Gastroesophageal sphincter (tissue), 4 donors: ENCODE measurements at regions not wholly inside any gene's neighbourhood (a gene's known extent, or its start where the extent isn't known, plus 50 kb on each side); places are given as distances from the start of the nearest gene placed in this dataset.

ENCODE experiments used
- ATAC-seq: fragments of 150-250 bp; one replicate; pipeline ENCODE4 v1.9.1; 2016; ENCODE audit warnings: mild to moderate bottlenecking, moderate library complexity
- H3K27ac ChIP-seq, 4 donors: fragments of 200-600 bp; sonication (generic) in 3 of 4; 1 replicate in 3 of 4; 2 replicates in 1 of 4; pipeline ENCODE4 v1.5.1; 2016 to 2019
- H3K27me3 ChIP-seq: fragments of 200-600 bp; sonication (generic); one replicate; pipeline ENCODE4 v1.5.1; 2019
- H3K36me3 ChIP-seq, 2 donors: fragments of 200-600 bp; sonication (generic); one replicate each; pipeline ENCODE4 v1.5.1; 2019; ENCODE audit warnings: control low read depth in 1 of 2
- H3K4me1 ChIP-seq, 3 donors: fragments of 200-600 bp; sonication (generic); 1 replicate in 2 of 3; 2 replicates in 1 of 3; pipeline ENCODE4 v1.5.1; 2016 to 2019; ENCODE audit warnings: control low read depth in 2 of 3
- H3K4me3 ChIP-seq, 2 donors: fragments of 200-600 bp; sonication (generic); one replicate each; pipeline ENCODE4 v1.5.1; 2019; ENCODE audit warnings: mild to moderate bottlenecking in 1 of 2, moderate library complexity in 1 of 2
- H3K9me3 ChIP-seq, 3 donors: fragments of 200-600 bp; sonication (generic); one replicate each; pipeline ENCODE4 v1.5.1; 2017 to 2019; ENCODE audit warnings: control low read depth in 2 of 3
- CTCF ChIP-seq, 4 experiments: fragments of 200-600 bp in 2 of 4; fragments of 450-650 bp in 2 of 4; sonication (generic) in 1 of 4; IDR thresholded peaks; one replicate each; pipeline ENCODE4 v1.5.1; 2017 to 2019; ENCODE audit warnings: antibody characterized with exemption in 4 of 4, mild to moderate bottlenecking in 2 of 4, moderate library complexity in 2 of 4
- EP300 ChIP-seq: sonication (generic); formaldehyde crosslinking; IDR thresholded peaks from one replicate; pipeline ENCODE4 v1.6.1; 2017; ENCODE audit warnings: antibody characterized with exemption, mild to moderate bottlenecking
- POLR2A ChIP-seq, 2 donors: fragments of 450-650 bp; IDR thresholded peaks; one replicate each; pipeline ENCODE4 v1.6.1; 2017; ENCODE audit warnings: antibody characterized with exemption in 2 of 2, mild to moderate bottlenecking in 2 of 2, moderate library complexity in 1 of 2
- POLR2AphosphoS5 ChIP-seq: sonication (generic); formaldehyde crosslinking; IDR thresholded peaks from one replicate; pipeline ENCODE4 v1.6.1; 2017; ENCODE audit warnings: antibody characterized with exemption
- WGBS, 2 donors: methylation state at CpG; one replicate each; pipeline ENCODE4 v1.1.5; 2018; ENCODE audit warnings: low coverage in 1 of 2; 5-methylcytosine and 5-hydroxymethylcytosine counted together

- H3K27me3 ChIP-seq, result no peaks in the 10 kb centered on the region
- ATAC-seq, result no peak
- H3K4me3 ChIP-seq, result no peak overlapping the region
- no peak overlapping the region for H3K27ac ChIP-seq
- H3K36me3 ChIP-seq, result no peaks in the 10 kb centered on the region
- H3K4me1 ChIP-seq, result peaks cover 0 to 20% (median 3%) of the 10 kb centered on the region in 3 donors
- H3K9me3 ChIP-seq, result no peaks in the 10 kb centered on the region
- TF ChIP-seq POLR2A (IDR thresholded peaks at IDR 0.05) (no peak), POLR2AphosphoS5 (no peak), CTCF (IDR thresholded peaks at IDR 0.05) (no peak), EP300 (no peak)
Observed at GRCh38 chr2:66896131-66896530, 461.2 kb downstream of the MEIS1 start.

DNA sequence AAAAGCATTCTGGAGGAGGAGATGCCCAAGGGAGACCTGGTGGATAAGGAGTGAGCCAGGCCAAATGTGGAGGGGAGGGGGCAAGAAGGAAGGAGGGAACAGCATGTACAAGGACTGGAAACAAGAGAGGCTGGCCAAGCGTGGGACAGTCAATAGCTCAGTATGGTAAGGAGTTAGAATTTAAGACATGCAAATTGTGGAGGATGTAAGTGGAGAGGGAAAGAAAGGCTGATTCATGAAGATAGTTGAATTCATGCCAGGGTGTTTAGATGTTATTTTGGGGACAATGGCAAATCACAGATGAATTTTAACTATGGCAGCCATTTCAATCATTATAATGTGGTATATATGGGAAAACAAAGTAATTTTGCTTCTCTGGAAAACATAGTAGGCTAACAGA lies 462.3 kb downstream of the MEIS1 start:
- no peaks in the 10 kb centered on the region for H3K36me3 ChIP-seq
- H3K27ac ChIP-seq, result peak overlapping the region in 3 of 4 donors; percentile 7 to 39 (median 34)
- no peaks in the 10 kb centered on the region for H3K27me3 ChIP-seq
- no peak for ATAC-seq
- H3K4me1 ChIP-seq, result peaks cover 0 to 20% (median 3%) of the 10 kb centered on the region in 3 donors
- 46 to 78% methylated on average over 1 of the region's 1 CpG for WGBS, 2 donors
- no peaks in the 10 kb centered on the region for H3K9me3 ChIP-seq
- no peak for TF ChIP-seq POLR2AphosphoS5
- no peak for TF ChIP-seq POLR2A (IDR thresholded peaks at IDR 0.05)
- TF ChIP-seq CTCF (IDR thresholded peaks at IDR 0.05), result no peak
- TF ChIP-seq EP300, result no peak
- no peak overlapping the region for H3K4me3 ChIP-seq

GRCh38 chr2:66897691-66898150 lies 462.8 kb downstream of the MEIS1 start:
- Histone ChIP-seq H3K4me3 (no peak overlapping the region), H3K27me3 (no peaks in the 10 kb centered on the region), H3K9me3 (no peaks in the 10 kb centered on the region), H3K27ac (peak overlapping the region in 3 of 4 donors; percentile 7 to 39 (median 34)), H3K4me1 (peaks cover 0 to 20% (median 3%) of the 10 kb centered on the region in 3 donors), H3K36me3 (no peaks in the 10 kb centered on the region)
- 0 to 13% methylated on average over 2 of the region's 2 CpGs for WGBS, 2 donors
- no peak for ATAC-seq
- TF ChIP-seq EP300, result no peak

DNA sequence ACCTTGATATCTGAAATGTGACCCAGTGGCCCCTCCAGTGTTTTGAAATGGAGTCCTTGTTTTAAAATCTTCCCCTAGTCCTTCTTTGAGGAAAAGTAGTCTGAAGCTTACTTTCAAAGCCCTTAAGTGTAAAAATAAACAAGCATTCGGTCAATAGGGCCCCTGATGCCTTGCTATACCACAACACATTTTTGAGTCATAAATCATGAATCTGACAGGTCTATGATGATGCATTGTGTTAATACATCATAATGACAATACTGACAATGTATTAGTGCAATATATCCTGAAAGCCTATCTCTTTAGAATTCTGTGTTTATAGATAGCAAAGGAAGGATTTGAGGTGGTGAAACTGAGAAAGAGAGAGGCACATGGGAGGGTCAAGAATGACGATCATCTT lies 464.2 kb downstream of the MEIS1 start:
- Histone ChIP-seq H3K27ac (no peak overlapping the region), H3K4me3 (no peak overlapping the region), H3K36me3 (no peaks in the 10 kb centered on the region), H3K4me1 (peaks cover 0 to 20% (median 3%) of the 10 kb centered on the region in 3 donors), H3K9me3 (no peaks in the 10 kb centered on the region), H3K27me3 (no peaks in the 10 kb centered on the region)
- 83 to 86% methylated on average over 2 of the region's 2 CpGs for WGBS, 2 donors
- ATAC-seq, result no peak
- TF ChIP-seq CTCF (IDR thresholded peaks at IDR 0.05), result no peak
- no peak for TF ChIP-seq EP300
- no peak for TF ChIP-seq POLR2AphosphoS5
- TF ChIP-seq POLR2A (IDR thresholded peaks at IDR 0.05), result no peak

- TF ChIP-seq EP300 (no peak), POLR2AphosphoS5 (no peak), POLR2A (IDR thresholded peaks at IDR 0.05) (no peak), CTCF (IDR thresholded peaks at IDR 0.05) (no peak)
- H3K27ac ChIP-seq, result no peak overlapping the region
- H3K4me1 ChIP-seq, result peaks cover 0 to 20% (median 3%) of the 10 kb centered on the region in 3 donors
- no peak for ATAC-seq
- no peaks in the 10 kb centered on the region for H3K27me3 ChIP-seq
- no peak overlapping the region for H3K4me3 ChIP-seq
- no peaks in the 10 kb centered on the region for H3K9me3 ChIP-seq
- no peaks in the 10 kb centered on the region for H3K36me3 ChIP-seq
Observed at GRCh38 chr2:66899648-66900047, 464.7 kb downstream of the MEIS1 start.

DNA sequence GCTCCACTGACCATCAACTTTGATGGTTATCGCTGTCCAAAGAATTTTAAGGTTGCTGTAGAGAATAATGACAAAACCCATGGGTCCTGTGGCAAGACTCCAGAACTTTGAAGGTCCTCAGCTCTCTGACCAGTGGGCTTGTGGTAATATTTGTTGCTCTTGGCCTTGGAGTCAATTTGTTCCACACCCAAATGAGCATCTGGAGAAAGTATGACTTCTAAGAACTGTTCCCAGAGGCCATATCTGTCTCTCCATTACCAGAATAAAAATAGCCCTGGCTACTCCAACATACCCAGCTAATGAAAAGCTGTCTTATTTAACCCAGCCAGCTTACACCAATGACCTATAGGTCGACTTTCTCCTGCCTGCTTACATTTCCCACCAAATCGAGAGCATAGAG lies 466.4 kb downstream of the MEIS1 start:
- ATAC-seq, result no peak
- 23 to 47% methylated on average over 2 to 3 of the region's 3 CpGs for WGBS, 2 donors
- TF ChIP-seq POLR2AphosphoS5 (no peak), POLR2A (IDR thresholded peaks at IDR 0.05) (no peak), CTCF (IDR thresholded peaks at IDR 0.05) (no peak), EP300 (no peak)

More for the DNA sequence above, 466.4 kb downstream of the MEIS1 start:
- no peak overlapping the region for H3K4me3 ChIP-seq
- no peak overlapping the region for H3K27ac ChIP-seq
- no peaks in the 10 kb centered on the region for H3K27me3 ChIP-seq
- no peaks in the 10 kb centered on the region for H3K9me3 ChIP-seq
- H3K4me1 ChIP-seq, result peaks cover 0 to 20% (median 3%) of the 10 kb centered on the region in 3 donors
- no peaks in the 10 kb centered on the region for H3K36me3 ChIP-seq
